Hematopoietic multipotent progenitor cell treated with erythropoietin and hydrocortisone succinate and interleukin-3 and kit ligand, for 6 days (in vitro differentiated cells): ENCODE measurements at regions not wholly inside any gene's neighbourhood (a gene's known extent, or its start where the extent isn't known, plus 50 kb on each side); places are given as distances from the start of the nearest gene placed in this dataset.
"Not testable (repeated sequence)": the region's sequence is repeated elsewhere in the genome, so short reads cannot be mapped to it uniquely, and the experiment has no call there.

ENCODE experiments used
- DNase-seq: peaks from one replicate; pipeline ENCODE4 v3.0.0-alpha.2; 2015

DNA sequence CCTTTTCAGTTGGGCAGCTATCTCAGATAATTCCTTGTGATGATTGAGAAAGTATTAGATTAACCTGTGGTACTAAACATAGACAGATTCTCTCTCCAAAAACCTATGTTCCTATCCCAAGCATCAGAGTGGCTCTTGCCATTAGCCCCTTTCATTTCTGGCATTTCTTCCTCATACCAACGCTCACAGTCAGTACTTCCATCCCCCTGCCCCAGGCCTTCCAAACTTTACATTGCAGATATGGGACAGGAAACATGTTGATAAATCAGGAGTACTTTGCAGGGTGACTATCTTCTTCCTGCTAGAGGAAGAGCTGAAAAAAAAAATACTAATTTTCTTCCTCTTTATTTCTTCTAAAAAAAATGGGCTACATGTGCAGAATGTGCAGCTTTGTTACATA lies 442.6 kb upstream of the RGMB start:
- DNase-seq = no peak

DNA sequence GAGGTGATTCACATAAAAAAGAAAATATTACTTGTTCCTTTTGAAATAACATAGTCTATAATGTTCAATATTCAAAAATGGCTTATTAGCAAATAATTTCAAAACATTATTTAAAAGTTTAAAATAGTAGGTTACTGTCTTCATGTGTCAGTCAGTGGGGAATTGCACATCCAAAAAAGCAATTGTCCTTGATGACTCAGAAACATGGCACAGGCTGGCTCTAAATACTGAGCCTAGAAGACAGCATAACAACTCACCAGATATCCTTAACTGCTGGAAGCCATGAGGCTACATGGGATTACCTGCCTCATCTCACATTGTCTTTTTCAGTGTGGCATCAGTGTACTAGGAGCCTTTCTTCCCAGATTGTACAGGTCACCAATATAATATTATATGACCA lies 439.5 kb upstream of the RGMB start:
- no peak for DNase-seq

DNA sequence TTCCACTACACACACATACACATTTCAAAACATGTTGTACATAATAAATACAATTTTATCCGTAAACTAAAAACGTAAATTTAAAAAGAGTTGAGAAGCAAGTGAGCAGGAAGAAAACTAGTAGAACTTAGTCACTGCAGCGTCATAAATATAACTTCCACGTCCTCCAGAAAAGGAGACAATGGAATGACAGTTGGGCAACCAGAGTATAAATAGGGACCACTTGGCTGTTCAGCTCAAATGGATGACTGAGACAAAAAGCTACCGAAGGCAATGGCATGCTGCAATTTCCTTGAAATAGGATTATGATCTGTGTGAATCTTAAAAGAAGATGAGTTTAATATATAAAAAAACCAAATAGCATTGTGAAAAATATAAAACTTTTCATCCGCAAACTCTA lies 438.5 kb upstream of the RGMB start:
- no peak for DNase-seq

DNA sequence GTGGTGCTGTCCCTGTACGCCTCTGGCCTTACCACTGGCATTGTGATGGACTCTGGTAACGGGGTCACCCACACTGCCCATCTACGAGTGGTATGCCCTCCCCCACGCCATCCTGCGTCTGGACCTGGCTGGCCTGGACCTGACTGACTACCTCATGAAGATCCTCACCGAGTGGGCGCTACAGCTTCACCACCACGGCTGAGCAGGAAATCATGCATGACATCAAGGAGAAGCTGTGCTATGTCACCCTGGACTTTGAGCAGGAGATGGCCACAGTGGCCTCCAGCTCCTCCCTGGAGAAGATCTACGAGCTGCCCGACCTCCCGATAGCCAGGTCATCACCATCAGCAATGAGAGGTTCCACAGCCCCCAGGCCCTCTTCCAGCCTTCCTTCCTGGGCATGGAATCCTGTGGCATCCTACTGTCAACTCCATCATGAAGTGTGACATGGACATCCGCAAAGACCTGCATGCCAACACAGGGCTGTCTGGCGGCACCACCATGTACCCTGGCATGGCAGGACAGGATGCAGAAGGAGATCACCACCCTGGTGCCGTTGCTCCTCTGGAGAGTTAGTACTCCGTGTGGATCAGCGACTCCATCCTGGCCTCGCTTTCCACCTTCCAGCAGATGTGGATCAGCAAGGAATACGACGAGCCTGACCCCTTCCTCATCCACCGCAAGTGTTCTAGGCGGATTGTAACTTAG lies 434.2 kb upstream of the RGMB start:
- no peak for DNase-seq

DNA sequence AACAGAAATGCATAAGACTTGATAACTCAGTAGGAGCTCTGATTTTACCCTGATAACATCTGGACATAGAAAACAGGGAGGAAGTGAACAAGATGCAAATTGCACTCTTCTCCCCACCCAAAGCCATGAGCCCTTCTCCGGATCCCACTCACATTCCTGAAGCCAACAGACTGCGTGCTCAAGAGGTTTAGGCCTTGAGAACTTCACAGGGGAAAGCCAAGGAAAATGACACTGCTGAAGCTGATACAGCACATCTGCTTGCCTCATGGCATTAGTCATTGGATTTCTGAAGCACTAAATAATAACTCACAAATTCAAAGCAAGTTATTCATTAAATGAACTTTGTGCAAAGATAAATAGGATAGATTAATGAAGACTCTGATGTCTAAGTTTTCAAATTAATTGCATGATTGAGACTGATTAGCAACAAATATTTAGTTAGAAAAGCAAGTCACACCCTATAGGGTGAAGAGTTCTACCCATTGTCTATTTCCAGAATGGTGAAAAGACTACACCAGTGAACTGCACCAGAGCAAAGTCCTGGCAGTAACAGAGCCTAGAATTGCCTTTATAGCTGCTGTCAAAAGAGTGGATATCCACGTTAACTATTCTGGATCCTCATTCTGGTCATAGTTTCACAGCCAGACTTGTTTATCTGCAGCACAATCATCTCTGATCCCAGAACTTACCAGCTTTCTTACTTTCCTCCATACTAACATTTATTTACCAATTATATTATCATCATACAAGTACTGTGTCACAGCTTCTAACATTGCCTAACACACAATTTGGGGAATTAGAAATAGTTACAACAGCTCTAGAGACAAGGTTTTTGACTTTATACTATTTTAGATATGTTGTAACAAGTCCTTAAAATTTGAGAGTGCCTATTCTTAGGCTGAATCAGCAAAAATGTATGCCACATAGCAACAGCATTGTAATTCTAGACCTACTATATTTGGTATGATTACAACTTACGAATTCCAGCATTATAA lies 432.1 kb upstream of the RGMB start:
- no peak for DNase-seq

DNA sequence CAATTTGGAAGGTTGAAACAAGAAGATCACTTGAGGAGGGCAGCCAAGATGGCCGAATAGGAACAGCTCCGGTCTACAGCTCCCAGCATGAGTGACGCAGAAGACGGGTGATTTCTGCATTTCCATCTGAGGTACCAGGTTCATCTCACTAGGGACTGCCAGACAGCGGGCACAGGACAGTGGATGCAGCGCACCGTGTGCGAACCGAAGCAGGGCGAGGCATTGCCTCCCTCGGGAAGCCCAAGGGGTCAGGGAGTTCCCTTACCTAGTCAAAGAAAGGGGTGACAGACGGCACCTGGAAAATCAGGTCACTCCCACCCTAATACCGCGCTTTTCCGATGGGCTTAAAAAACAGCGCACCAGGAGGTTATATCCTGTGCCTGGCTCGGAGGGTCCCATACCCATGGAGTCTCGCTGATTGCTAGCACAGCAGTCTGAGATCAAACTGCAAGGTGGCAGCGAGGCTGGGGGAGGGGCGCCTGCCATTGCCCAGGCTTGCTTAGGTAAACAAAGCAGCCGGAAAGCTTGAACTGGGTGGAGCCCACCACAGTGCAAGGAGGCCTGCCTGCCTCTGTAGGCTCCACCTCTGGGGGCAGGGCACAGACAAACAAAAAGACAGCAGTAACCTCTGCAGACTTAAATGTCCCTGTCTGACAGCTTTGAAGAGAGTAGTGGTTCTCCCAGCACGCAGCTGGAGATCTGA lies 430.4 kb upstream of the RGMB start:
- DNase-seq = not testable (repeated sequence)

DNA sequence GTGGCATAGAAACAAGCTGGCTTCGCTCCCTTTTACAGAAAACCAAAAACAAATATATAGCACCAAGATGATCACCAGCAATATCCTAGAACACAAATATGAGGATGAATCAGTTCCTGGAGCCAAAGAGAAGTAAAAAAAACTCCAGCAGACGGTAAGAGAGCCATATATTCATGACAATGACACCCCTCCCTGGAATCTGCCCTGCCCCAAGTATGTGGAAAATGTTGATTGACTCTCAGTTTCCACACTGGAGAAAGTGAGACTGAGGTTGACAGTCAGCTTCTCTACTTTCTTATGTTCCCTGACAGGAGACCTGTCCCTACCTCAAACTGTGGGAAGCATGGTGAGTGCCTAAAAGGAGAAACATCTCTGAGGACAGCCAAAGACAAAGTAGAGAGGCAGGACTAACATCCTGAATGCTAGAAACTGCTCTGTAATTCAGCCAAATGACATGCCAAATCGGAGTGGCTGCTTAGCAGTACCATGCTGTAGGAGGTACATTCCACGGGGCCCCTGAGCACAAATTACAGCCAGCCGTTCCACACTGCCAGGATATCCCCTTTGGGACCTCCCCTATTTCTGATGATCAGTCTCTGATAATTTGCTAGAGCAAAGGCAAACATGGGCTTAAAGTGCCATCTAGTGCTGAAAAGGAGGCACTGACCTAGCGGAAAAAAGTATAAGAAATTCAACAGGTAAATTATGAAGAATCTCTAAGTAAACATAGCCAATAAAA lies 424.0 kb upstream of the RGMB start:
- peak; percentile 11 for DNase-seq

DNA sequence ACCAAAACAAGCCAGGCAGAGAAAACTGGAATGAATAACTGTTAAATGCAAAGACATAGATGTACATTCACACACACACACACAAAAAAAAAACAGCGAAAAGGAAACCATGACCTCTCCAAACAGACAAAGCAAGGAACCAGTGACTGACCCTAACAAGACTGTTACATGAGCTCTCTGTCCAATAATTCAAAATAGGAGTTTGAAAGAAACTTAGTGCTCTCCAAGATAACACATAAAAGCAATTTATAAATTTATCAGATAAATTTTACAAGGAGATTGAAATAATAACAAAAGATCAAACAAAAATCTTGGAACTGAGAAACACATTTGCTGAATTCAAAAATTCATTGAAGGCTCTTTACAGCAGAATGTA lies 423.5 kb upstream of the RGMB start:
- no peak for DNase-seq

DNA sequence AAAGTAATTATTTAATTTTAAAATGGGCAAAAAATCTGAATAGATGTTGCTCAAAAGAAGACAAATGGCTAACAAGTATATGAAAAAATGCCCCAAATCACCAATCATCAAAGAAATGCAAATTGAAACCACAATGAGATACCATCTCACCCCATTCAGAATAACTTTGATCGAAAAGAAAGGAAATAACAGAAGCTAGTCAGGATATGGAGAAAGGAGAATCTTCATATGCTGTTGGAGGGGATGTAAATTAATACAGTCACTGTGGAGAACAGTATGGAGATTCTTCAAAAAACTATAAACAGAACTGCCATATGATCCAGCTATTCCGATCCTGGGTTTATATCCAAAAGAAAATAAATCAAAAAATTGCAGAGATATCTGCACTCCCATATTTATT lies 418.5 kb upstream of the RGMB start:
- no peak for DNase-seq

DNA sequence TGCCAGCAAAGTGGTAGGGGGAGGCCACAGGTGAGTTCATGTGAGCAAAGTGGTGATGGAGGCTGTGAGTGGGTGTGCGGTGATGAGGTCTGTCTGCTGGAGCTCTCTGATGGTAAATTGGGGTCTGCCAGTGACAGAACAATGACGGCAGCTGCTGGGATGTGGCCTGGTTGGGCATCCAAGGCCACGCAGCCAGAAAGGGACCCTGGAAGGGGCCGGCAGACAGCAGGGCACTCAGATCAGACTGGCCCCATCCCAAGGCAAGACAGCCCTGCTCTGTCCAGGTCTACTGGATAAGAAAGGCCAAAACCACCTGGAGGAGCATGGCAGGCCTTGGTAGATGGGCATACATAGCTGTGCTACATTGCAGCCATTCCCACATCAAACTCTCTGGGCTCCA lies 412.9 kb upstream of the RGMB start:
- DNase-seq = no peak

DNA sequence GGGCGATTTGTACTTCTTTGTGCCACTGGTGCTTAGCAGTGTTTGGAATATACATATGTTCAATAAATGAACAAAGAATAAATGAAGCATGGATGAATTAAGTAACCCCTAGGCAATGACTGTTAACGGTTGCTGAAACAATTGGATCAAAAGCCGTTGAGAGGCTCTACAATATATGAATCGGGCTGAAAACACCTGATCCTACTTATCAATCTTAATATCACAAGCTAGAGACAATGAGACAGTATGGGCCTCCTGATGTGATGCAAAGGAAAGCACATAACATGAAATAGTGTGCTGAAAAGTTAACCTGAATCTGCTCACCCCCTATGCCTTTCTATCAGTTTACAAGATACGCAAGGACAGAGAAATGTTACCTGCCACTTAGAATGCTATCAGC lies 410.3 kb upstream of the RGMB start:
- DNase-seq = no peak

DNA sequence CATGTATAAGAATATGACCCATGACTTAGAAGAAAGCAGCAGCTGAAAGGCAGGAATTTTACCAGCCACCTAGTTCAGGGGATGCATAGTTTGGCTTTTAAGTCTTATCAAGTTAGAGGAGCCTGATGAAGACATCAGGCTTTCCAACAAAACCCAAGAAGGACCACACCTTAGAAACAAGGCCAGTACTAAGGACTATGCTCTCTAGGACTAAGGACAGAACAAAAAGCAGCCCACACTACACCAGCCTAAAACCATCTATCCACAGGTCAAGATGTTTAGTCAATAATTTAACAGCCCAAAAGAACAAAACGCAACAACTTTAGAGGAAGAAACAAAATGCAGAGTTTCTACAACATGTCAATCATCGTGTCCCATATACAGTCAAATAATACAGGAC lies 408.9 kb upstream of the RGMB start:
- DNase-seq = no peak

DNA sequence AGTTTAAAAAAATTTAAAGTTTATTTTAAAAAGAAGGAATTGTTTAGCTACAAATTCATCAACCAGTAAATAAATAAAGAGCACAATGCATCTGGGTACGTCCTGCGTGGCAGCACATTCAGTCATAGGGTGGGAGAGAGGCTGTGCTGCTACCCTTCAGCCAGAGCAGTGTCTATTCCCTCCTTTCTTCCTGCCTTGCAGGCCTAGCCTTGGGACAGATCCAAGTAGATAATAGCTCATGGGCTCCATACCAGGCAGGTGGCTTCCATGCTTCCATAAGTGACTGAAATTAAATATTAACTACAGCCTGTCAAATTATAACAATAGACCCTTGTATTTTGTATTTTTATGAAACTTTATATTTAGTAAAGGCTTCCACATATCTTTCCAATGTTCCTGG lies 408.3 kb upstream of the RGMB start:
- no peak for DNase-seq

DNA sequence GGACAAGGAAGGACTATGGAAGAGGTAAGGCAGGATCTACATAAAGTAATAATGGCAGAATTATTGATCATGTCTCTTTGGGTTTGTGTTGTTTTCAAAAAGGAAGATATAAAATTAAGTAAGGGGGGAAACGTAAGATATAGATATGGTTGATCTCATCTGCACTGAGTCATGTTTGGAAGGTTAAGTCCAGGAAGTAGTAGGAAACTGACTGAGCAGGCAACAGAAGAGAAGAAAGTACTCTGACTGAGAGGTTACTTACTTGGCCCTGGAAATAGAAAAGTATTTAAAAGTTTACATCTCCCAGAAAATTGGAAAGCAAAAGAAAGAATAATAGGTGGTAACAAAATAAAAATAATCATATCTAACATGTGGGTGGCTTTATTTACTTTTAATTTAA lies 405.3 kb upstream of the RGMB start:
- no peak for DNase-seq

DNA sequence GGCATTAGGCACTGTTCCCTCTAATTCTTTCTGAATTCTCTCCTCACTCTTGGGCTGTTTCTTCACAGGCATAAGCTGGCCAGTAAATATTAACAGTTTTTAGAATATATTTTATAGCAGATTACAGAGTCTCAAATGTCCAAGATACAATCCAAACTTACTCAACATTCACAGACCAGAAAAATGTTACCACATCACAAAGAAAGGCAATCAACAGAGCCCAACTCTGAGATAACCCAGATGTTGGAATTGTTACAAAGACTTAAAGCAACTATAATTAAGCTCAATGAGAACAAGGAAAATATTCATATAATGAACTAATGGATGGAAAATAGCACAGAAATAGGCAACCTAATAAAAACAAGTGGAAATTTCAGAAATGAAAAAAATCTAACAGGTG lies 401.1 kb upstream of the RGMB start:
- no peak for DNase-seq

DNA sequence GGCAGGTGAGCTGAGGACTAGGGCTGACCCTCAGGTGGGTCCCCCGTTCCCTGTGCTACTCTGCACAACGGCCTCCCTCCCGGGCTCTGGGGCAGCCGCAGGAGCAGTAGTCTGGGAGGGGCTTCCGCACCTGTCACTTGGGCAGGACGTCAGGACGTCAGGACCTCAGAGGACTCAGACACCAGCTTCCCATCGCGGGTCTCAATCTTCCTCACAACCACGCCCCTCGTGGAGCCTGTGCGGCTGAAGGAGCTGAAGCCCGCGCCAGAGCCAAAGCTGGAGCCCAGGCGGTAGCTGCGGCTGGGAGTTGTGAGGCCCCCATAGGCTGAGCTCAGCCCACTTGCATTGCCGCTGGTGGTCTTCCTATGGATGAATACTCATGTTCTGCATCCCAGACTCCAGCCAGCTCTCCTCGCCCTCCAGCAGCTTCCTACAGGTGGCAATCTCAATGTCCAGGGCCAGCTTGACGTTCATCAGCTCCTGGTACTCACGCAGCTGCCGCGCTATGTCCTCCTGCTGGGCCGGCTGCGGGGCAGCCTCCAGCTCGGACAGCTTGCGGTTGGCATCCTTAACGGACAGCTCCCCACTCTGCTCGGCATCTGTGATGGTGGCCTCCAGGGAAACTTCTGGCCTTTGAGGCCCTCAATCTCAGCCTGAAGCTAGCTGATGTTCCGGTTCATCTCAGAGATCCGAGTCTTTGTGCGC lies 381.4 kb upstream of the RGMB start:
- DNase-seq = no peak

DNA sequence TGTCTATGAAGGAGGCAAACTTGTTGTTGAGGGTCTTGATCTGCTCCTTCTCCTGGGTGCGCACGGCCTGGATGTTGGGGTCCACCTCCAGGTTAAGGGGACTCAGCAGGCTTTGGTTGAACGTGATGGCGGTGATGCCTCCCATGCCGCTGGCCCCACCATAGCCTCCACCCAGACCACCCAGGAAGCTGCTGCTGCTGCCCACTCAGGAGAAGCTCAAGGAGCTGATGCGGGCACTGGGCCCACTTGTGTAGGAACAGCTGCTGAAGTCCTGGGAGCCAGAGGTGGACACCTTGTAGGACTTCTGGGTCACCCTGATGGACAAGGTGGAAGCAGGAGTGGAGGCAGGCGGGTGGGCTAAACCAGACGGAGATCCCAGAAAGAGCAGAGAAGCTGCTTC lies 380.3 kb upstream of the RGMB start:
- DNase-seq = not testable (repeated sequence)

DNA sequence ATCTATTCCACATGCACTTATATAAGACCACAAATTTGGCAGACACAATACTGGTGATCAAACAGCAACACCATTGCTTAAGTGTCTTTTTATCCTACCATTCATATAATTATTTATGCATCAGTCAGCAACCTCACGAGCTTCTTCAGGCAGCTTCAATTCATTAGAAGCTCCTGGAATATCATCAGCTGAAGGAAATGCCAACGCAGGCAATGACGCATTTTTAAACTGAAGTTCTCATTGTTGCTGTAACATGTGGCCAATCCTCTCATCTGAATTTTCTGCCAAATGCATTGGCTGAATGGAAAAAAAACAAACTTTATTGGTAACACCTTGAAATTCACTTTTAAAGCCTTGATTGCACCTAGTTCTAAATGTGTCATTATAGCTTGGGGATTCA lies 376.4 kb upstream of the RGMB start:
- DNase-seq = no peak

DNA sequence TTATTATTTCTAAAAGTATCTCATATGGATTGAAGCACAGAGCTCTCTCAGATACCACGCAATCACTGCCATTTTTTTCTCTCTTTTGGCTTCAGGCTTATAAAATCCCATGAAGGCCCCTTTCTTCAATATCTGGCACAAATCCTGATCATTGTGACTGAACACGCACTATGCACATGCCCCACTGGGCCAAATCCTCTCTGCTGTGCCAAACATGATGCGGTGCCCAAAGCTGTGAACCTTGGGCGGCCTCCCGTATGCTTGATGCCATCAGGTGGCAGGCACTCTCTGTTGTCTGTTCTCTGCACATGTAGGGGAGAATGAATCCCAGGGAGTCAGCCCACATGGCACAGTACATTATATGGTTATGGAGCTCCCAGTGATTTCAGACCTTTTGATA lies 375.0 kb upstream of the RGMB start:
- no peak for DNase-seq

DNA sequence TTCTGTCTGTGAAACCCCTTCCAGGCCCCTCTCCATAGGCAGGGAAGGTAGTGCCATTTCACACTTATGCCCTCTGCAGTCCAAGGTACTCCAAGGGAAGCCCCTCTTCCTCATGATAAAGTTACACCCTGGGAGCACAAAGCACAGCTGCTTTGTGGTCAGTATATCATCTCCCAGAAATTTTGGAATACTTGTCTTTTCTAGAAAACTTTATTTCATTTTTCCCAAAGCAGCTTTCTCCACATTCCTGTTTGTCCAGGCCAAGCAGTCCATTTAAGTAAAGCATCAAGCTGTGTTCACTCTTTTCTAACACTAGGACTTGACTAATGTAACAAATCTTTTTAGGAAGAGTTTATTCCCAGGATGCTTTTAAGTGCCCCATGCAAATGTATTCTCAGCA lies 371.8 kb upstream of the RGMB start:
- DNase-seq = no peak

DNA sequence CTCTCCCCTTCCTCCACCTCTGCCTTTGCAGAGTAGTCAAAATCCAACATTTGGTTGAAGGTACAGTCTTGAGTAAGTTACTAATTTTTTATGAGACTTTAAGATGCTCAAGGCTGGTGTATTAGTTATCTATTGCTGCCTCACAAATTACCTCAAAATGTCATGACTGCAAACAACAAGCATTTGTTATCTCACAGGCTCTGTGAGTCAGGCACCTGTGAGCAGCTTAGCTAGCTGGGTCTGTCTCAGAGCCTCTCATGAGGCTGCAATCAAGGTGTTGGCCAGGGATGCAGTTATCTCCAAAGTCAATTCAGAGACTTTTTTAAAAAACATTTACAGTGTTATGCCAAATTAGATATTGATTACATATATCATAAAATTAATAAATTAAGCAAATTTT lies 371.3 kb upstream of the RGMB start:
- DNase-seq = no peak

DNA sequence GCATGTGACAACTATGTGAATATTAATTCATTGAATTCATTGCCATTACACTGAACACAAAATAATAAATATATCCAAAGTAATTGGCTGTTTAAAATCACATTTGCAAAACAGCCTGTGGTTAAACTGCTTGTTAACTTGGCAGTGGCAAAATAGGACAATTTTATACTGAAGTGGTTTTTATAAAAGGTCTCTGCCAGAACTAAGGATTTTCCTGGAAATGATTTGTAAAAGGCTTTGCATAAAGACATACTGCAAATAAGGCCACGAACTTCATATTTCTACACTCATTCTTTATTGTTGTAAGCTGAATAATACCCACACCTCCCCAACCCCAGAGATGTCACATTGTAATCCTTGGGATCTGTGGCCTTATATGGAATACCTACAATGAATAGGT lies 370.3 kb upstream of the RGMB start:
- DNase-seq = no peak
